GM18507 (cell line): ENCODE measurements at regions not wholly inside any gene's neighbourhood (a gene's known extent, or its start where the extent isn't known, plus 50 kb on each side); places are given as distances from the start of the nearest gene placed in this dataset.
"Not testable (repeated sequence)": the region's sequence is repeated elsewhere in the genome, so short reads cannot be mapped to it uniquely, and the experiment has no call there.

Experiments
- DNase-seq: peaks from one replicate; pipeline ENCODE4 v3.0.0; 2011; ENCODE audit warnings: low read depth; ENCODE audit not compliant: insufficient read length; ENCODE audit errors: extremely low spot score
- FAIRE-seq: peaks from 2 replicates; lab custom pipeline; 2011; peaks lifted over from hg19 to GRCh38; lab: Jason Lieb, UNC

GRCh38 chr10:17538941-17539340 is 78.2 kb downstream of the HACD1 start:
- no peak for DNase-seq
- no peak for FAIRE-seq

- FAIRE-seq = no peak
Measured at GRCh38 chr10:17537281-17537680, 79.9 kb downstream of the HACD1 start.

DNA sequence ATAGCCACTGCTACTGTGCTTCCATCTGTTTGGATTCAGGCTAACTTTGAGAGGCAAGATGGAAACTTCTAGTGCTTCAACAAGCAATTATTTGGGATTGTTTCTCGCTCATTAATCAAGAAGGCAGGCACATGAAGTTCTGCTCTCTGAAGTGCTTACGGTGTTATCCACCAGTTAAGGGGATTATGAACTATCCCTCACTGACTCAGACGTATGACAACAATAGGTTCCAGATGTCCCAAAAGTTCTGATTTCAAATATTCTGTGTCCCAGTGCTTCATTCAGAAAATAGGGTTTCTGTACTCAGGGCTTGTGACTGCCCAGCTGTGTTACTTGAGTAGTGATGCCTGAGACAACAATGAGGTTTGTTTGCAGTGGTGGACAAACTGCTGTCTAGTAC is 81.0 kb downstream of the HACD1 start:
- FAIRE-seq = no peak

More at GRCh38 chr10:17537281-17537680, 79.9 kb downstream of the HACD1 start:
- no peak for DNase-seq

DNA sequence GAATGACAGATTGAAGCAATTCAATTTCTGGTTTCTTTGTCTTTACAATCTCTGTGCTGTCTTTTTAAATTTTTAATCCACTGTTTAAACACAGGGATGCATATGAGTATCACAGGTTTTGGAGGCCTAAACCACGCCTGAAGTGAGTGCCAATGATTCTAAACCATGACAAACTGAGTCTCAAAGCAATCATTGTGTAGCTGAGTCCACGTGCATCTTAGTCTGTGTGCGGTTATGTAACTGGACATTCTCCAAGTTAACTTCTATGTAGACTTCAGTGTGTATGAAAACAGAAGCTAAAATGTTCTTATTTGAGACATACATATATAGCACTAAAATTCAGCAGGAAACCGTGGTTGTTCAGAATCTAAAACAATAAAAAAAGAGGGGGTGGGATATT is 79.3 kb upstream of the ST8SIA6 start:
- FAIRE-seq (no peak), DNase-seq (no peak)

More for the DNA sequence above, 81.0 kb downstream of the HACD1 start:
- no peak for DNase-seq

GRCh38 chr10:17528306-17528862 is 74.0 kb upstream of the ST8SIA6 start:
- DNase-seq = no peak
- FAIRE-seq = no peak

DNA sequence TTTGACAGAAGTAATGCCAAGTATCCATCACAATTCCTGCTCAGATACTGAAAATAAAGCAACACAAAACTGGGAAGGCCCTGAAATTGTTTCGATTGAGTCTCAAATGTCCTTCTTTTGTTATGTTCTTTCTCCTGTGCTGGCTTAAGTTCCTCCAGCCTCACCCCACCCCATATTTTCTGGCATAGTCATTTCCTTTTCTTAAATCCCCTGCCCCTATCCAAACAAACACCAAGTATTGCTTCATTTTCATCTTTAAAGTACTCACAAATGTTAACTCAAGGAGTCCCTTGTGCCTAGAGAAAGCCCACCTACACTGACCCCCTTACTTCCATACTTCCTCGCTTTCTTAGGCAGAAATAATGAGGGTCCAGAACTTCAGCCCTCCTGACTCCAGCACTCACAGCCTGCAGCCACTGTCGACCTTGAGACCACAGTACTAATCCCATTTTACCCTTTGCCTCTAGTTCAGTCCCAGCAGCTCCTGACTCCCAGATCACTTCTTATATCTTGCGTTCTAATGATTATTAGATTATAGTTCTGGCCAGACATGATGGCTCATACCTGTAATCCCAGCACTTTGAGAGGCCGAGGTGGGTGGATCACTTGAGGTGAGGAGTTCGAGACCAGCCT is 73.2 kb upstream of the ST8SIA6 start:
- no peak for DNase-seq
- no peak for FAIRE-seq

DNA sequence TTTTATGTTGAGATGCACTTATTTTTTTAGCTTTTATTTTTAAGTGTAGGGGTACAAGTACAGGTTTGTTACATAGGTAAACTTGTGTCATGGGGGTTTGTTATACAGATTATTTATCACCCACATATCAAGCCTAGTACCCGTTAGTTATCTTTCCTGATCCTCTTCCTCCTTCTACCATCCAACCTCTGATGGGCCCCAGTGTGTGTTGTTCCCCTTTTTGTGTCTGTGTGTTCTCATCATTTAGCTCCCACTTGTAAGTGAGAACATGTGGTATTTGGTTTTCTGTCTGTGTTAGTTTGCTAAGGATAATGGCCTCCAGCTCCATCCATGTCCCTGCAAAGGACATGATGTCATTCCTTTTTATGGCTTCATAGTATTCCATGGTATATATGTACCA is 72.2 kb upstream of the ST8SIA6 start:
- not testable (repeated sequence) for DNase-seq, FAIRE-seq

- DNase-seq (no peak), FAIRE-seq (no peak)
Measured at GRCh38 chr10:17523917-17524316, 69.5 kb upstream of the ST8SIA6 start.

GRCh38 chr10:17523246-17523753 is 68.9 kb upstream of the ST8SIA6 start:
- FAIRE-seq = no peak
- no peak for DNase-seq

- DNase-seq, FAIRE-seq: not testable (repeated sequence)
Measured at GRCh38 chr10:17522269-17522668, 67.9 kb upstream of the ST8SIA6 start.

- no peak for FAIRE-seq
- no peak for DNase-seq
Measured at GRCh38 chr10:17519457-17519856, 65.1 kb upstream of the ST8SIA6 start.

GRCh38 chr10:17518338-17518737 is 63.9 kb upstream of the ST8SIA6 start:
- DNase-seq (no peak), FAIRE-seq (no peak)

- FAIRE-seq (no peak), DNase-seq (no peak)
Measured at GRCh38 chr10:17516376-17516775, 62.0 kb upstream of the ST8SIA6 start.

DNA sequence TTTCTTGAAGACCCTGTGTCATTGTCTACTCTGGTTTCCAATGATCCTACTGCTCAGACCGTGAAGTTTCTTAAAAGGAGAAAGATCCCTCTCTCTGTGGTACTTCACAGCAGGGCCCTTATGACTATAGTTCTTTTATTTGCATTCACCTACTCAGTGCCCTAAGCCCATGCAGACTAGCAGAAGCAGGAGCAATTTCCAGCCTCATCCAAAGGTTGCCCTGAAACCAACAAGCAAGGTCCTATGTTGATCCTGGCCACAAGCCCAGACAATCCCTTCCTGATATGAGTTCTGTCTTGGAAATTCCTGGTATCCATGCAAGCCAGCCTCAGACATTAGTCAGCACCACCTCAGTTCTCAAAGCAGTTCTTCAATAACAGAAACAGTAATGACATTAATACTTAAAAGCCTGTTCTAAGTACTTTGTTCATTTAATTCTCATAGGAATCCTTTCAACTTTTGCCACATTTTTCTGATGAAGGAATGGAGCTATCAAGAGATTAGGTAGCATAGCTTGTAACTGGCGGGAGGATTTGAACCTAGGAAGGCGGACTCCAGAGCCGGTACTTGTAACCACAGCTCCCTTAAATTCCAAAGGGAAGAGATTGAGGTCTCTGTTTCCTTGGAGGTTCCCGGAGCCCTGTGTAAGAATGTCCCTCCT is 58.1 kb upstream of the ST8SIA6 start:
- FAIRE-seq = peak; percentile 33
- DNase-seq = no peak

- FAIRE-seq (peak; percentile 84), DNase-seq (no peak)
Measured at GRCh38 chr10:17510242-17510908, 56.0 kb upstream of the ST8SIA6 start.

DNA sequence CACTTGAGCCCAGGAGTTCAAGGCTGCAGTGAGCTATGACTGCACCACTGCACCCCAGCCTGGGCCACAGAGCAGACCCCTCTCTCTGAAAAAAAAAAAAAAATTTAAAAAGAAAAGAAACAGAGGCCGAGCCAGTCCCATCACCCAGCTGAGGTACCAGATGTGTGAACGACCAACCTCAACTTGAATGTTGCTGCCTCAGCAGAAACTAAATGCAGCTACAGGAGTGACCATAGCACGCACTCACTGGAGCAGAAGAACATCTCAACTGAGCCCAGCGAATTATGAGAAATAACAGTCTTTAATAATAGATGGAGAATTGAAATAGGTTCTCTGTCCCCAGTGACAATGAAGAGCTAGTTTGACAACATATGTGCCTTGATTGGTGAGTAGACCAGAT is 53.1 kb upstream of the ST8SIA6 start:
- FAIRE-seq = no peak
- DNase-seq = no peak

DNA sequence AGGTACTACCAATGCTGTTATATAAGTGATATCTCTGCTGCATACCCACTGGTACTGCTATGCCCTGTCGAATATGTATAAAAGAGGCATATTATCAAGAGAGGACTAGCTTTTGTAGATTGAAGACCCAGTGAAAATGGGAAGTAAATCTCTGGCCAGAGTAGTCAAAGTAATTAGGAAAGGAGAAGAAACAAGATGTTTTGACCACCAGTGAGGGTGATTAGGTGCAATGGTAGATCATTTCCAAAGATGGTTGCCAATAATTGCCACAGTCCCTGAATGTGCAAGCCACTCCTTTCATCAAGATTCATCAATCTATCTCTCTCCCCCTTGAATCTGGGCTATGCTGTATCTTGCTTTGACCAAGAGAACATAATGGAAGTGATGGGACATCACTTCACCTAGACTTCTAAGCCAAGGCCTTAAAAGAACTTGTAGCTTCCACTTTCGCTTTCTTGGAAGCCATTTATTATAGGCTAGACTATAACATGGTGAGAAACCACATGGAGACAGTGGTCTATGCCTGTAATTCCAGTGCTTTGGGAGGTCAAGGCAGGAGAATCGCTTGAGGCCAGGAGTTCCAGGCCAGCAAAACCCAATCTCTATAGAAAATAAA is 52.6 kb upstream of the ST8SIA6 start:
- FAIRE-seq (no peak), DNase-seq (no peak)

DNA sequence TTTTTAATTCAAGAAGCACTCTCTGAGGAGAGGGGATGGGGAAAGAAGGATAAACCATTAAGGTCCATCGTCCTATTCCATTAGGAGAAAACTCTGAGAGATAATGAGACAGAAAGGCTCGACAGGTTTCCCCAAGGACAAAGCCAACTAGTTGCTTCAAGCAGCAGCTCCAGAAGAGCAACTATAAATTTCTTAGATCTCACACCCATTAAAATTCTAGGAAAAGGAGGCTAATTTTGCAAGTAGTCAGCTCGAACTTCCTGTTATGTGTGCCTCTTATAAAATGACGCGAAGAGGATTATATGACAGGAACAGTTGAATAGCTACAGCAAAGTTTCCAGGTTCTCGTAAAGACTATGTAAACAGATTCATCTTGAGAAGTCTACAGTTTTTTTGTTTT is 52.0 kb upstream of the ST8SIA6 start:
- no peak for FAIRE-seq
- no peak for DNase-seq

- no peak for DNase-seq
- FAIRE-seq = no peak
Measured at GRCh38 chr10:17504547-17505245, 50.3 kb upstream of the ST8SIA6 start.
